ENCODE measurements at regions not wholly inside any gene's neighbourhood (a gene's known extent, or its start where the extent isn't known, plus 50 kb on each side); places are given as distances from the start of the nearest gene placed in this dataset.

GRCh38 chrX:138866643-138867042 is 155.1 kb upstream of the FGF13 start:
- Histone ChIP-seq H3K4me1 (no peaks in the 10 kb centered on the region), H3K27ac (no peak overlapping the region), H3K9me3 (no peaks in the 10 kb centered on the region), H3K4me3 (no peak overlapping the region), H3K27me3 (peaks cover 0 to 10% of the 10 kb centered on the region in 2 donors), H3K36me3 (no peaks in the 10 kb centered on the region)
- intact Hi-C loops (cut with DNase I; ENCODE audit: low total_unique reads): no loop called here
- DNase-seq (ENCODE audit: low spot score in 2 of 2): no peak
- no peak for TF ChIP-seq POLR2AphosphoS5 (IDR thresholded peaks at IDR 0.05)
- no peak for TF ChIP-seq CTCF (IDR thresholded peaks at IDR 0.05)
- TF ChIP-seq POLR2A (IDR thresholded peaks at IDR 0.05): no peak

- H3K27ac ChIP-seq: no peak overlapping the region
- H3K4me1 ChIP-seq: no peaks in the 10 kb centered on the region
- H3K9me3 ChIP-seq: no peaks in the 10 kb centered on the region
- no peak for DNase-seq (ENCODE audit: low spot score in 2 of 2)
- H3K27me3 ChIP-seq: peaks cover 0 to 17% of the 10 kb centered on the region in 2 donors
- TF ChIP-seq CTCF (IDR thresholded peaks at IDR 0.05): no peak
- TF ChIP-seq POLR2AphosphoS5 (IDR thresholded peaks at IDR 0.05): no peak
- no peak for TF ChIP-seq POLR2A (IDR thresholded peaks at IDR 0.05)
- intact Hi-C loops (cut with DNase I; ENCODE audit: low total_unique reads): no loop called here
- no peaks in the 10 kb centered on the region for H3K36me3 ChIP-seq
- no peak overlapping the region for H3K4me3 ChIP-seq
Measured at GRCh38 chrX:138865093-138865649, 153.7 kb upstream of the FGF13 start.

DNA sequence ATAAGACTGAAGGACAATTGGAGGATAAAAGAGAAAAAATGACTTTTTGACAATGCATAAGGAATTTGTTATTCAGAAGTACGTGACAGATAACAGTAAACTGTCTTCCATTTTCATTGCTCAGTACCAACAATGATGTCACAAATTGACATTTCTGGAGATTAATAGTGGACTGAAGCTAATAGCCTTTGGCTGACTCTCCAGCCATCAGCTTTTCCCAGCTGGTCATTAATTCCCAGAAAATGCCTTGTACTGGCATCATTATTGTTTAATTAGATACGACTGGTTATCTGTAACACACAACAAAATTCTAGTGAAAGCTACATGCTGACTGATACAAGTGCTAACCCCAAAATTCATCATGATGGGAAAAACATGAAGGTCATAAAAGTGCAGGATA is 147.9 kb upstream of the FGF13 start:
- intact Hi-C loops (cut with DNase I; ENCODE audit: low total_unique reads): no loop called here
- TF ChIP-seq CTCF (IDR thresholded peaks at IDR 0.05): no peak
- Histone ChIP-seq H3K4me3 (no peak overlapping the region), H3K36me3 (no peaks in the 10 kb centered on the region), H3K27ac (no peak overlapping the region), H3K4me1 (no peaks in the 10 kb centered on the region), H3K27me3 (peaks cover 0 to 16% of the 10 kb centered on the region in 2 donors), H3K9me3 (no peaks in the 10 kb centered on the region)
- DNase-seq (ENCODE audit: low spot score in 2 of 2): no peak

DNA sequence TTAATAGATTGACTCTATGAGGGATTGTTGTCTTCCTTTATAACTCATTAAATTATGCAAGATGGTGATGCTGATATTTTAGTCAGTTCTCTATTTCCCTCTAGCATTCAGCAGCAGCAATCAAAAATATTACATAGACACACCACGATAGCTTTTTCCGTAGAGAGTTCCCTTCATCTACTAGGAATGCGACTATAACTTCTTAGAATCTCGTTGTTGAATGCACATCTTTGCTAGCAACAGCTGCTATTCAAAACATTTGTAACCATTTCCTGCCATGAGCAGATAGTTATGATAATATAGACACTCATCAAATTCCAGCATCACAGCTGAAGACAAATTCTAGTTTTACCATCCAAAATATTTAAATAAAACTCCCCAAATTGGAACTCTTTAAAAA is 147.4 kb upstream of the FGF13 start:
- no peaks in the 10 kb centered on the region for H3K9me3 ChIP-seq
- intact Hi-C loops (cut with DNase I; ENCODE audit: low total_unique reads): no loop called here
- peaks cover 0 to 11% of the 10 kb centered on the region in 2 donors for H3K27me3 ChIP-seq
- no peak overlapping the region for H3K27ac ChIP-seq
- no peak overlapping the region for H3K4me3 ChIP-seq
- H3K36me3 ChIP-seq: no peaks in the 10 kb centered on the region
- no peak for DNase-seq (ENCODE audit: low spot score in 2 of 2)
- TF ChIP-seq CTCF (IDR thresholded peaks at IDR 0.05) (no peak), POLR2A (IDR thresholded peaks at IDR 0.05) (no peak), POLR2AphosphoS5 (IDR thresholded peaks at IDR 0.05) (no peak)
- no peaks in the 10 kb centered on the region for H3K4me1 ChIP-seq

- TF ChIP-seq POLR2A (IDR thresholded peaks at IDR 0.05) (no peak), POLR2AphosphoS5 (IDR thresholded peaks at IDR 0.05) (no peak), CTCF (IDR thresholded peaks at IDR 0.05) (no peak)
- intact Hi-C loops (cut with DNase I; ENCODE audit: low total_unique reads): no loop called here
- Histone ChIP-seq H3K27me3 (peaks cover 0 to 11% of the 10 kb centered on the region in 2 donors), H3K36me3 (no peaks in the 10 kb centered on the region), H3K4me3 (no peak overlapping the region), H3K9me3 (no peaks in the 10 kb centered on the region), H3K27ac (no peak overlapping the region), H3K4me1 (no peaks in the 10 kb centered on the region)
- no peak for DNase-seq (ENCODE audit: low spot score in 2 of 2)
Measured at GRCh38 chrX:138858438-138858837, 146.9 kb upstream of the FGF13 start.

Measured in breast epithelium (tissue), 4 donors.